Uterus (tissue), 2 donors: ENCODE measurements at regions not wholly inside any gene's neighbourhood (a gene's known extent, or its start where the extent isn't known, plus 50 kb on each side); places are given as distances from the start of the nearest gene placed in this dataset.

ENCODE experiments used
- CTCF ChIP-seq, 4 experiments: fragments of 200-600 bp in 2 of 4; fragments of 450-650 bp in 2 of 4; sonication (generic) in 2 of 4; IDR thresholded peaks; one replicate each; pipeline ENCODE4 v1.5.1; 2016 to 2019; ENCODE audit warnings: antibody characterized with exemption in 4 of 4, mild to moderate bottlenecking in 2 of 4, moderate library complexity in 1 of 4
- POLR2A ChIP-seq, 2 donors: fragments of 450-650 bp; IDR thresholded peaks; one replicate each; pipeline ENCODE4 v1.6.1; 2016; ENCODE audit warnings: antibody characterized with exemption in 2 of 2, mild to moderate bottlenecking in 1 of 2, moderate library complexity in 1 of 2

DNA sequence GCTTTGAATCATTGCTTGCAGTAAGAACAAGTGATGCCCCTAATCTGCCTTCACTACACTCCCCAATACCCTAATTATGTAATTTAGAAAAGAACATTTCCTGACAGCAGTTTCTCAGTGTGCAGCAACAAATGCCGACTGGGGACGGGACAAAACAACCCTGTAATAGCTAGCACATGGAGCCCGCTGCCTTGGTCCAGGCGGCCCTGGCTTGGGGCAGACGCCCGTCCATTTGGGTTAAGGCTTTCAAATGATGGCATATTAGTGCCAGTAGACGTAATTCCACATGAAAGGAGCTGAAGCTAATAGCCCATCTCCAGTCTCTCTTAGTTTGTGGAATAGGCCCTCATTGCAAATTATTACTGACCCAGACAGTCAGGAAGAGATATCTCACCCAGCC is 150.6 kb upstream of the PITX1 start:
- no peak for TF ChIP-seq CTCF (IDR thresholded peaks at IDR 0.05)
- TF ChIP-seq POLR2A (IDR thresholded peaks at IDR 0.05): no peak
